Erythroblast (primary cell): ENCODE measurements at regions not wholly inside any gene's neighbourhood (a gene's known extent, or its start where the extent isn't known, plus 50 kb on each side); places are given as distances from the start of the nearest gene placed in this dataset.

ENCODE experiments used
- GATA1 ChIP-seq: IDR thresholded peaks from 2 replicates; pipeline ENCODE4 v1.6.1; 2011; ENCODE audit warnings: low read depth, mild to moderate bottlenecking, control low read depth, low read length, moderate library complexity
- POLR2A ChIP-seq: IDR thresholded peaks from 2 replicates; pipeline ENCODE4 v1.6.1; 2011; ENCODE audit warnings: mild to moderate bottlenecking, low read length

GRCh38 chr12:41769810-41770209 is 374.9 kb downstream of the GXYLT1 start:
- TF ChIP-seq POLR2A (no peak), GATA1 (no peak)
